ENCODE measurements at regions not wholly inside any gene's neighbourhood (a gene's known extent, or its start where the extent isn't known, plus 50 kb on each side); places are given as distances from the start of the nearest gene placed in this dataset.

- TF ChIP-seq, protein P1, sequence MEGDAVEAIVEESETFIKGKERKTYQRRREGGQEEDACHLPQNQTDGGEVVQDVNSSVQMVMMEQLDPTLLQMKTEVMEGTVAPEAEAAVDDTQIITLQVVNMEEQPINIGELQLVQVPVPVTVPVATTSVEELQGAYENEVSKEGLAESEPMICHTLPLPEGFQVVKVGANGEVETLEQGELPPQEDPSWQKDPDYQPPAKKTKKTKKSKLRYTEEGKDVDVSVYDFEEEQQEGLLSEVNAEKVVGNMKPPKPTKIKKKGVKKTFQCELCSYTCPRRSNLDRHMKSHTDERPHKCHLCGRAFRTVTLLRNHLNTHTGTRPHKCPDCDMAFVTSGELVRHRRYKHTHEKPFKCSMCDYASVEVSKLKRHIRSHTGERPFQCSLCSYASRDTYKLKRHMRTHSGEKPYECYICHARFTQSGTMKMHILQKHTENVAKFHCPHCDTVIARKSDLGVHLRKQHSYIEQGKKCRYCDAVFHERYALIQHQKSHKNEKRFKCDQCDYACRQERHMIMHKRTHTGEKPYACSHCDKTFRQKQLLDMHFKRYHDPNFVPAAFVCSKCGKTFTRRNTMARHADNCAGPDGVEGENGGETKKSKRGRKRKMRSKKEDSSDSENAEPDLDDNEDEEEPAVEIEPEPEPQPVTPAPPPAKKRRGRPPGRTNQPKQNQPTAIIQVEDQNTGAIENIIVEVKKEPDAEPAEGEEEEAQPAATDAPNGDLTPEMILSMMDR (IDR thresholded peaks at IDR 0.05; ENCODE audit: insufficient read depth, low read length), result no peak
- TF ChIP-seq, protein P2, sequence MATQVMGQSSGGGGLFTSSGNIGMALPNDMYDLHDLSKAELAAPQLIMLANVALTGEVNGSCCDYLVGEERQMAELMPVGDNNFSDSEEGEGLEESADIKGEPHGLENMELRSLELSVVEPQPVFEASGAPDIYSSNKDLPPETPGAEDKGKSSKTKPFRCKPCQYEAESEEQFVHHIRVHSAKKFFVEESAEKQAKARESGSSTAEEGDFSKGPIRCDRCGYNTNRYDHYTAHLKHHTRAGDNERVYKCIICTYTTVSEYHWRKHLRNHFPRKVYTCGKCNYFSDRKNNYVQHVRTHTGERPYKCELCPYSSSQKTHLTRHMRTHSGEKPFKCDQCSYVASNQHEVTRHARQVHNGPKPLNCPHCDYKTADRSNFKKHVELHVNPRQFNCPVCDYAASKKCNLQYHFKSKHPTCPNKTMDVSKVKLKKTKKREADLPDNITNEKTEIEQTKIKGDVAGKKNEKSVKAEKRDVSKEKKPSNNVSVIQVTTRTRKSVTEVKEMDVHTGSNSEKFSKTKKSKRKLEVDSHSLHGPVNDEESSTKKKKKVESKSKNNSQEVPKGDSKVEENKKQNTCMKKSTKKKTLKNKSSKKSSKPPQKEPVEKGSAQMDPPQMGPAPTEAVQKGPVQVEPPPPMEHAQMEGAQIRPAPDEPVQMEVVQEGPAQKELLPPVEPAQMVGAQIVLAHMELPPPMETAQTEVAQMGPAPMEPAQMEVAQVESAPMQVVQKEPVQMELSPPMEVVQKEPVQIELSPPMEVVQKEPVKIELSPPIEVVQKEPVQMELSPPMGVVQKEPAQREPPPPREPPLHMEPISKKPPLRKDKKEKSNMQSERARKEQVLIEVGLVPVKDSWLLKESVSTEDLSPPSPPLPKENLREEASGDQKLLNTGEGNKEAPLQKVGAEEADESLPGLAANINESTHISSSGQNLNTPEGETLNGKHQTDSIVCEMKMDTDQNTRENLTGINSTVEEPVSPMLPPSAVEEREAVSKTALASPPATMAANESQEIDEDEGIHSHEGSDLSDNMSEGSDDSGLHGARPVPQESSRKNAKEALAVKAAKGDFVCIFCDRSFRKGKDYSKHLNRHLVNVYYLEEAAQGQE (IDR thresholded peaks at IDR 0.05; ENCODE audit: insufficient replicate concordance, low read depth), result no peak
- TF ChIP-seq POLR2AphosphoS5 (IDR thresholded peaks at IDR 0.05; ENCODE audit: low read depth), result no peak
These were observed 608.5 kb upstream of the FAT1 start for GRCh38 chr4:187332141-187332540.
